ENCODE measurements at regions not wholly inside any gene's neighbourhood (a gene's known extent, or its start where the extent isn't known, plus 50 kb on each side); places are given as distances from the start of the nearest gene placed in this dataset.

DNA sequence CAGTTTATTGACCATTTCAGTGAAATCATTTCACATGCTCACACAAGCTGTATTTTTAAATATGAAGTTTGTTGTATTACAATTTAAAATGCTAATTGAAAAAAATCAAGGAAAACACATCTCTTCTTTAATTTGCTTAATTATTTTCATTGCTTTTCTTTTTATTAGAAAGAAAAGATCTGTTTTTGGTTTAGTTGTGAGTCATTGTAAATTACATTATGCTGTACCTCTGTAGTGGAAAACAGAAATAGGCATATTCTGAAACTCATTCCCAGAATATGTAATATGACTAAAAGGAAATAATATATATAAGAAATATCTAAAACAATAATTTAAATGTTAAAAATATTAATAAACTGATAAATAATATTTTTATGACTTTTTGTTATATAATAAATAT, 161.9 kb downstream of the HGF start:
- no peak for FAIRE-seq
- no peak overlapping the region for H3K27ac ChIP-seq

DNA sequence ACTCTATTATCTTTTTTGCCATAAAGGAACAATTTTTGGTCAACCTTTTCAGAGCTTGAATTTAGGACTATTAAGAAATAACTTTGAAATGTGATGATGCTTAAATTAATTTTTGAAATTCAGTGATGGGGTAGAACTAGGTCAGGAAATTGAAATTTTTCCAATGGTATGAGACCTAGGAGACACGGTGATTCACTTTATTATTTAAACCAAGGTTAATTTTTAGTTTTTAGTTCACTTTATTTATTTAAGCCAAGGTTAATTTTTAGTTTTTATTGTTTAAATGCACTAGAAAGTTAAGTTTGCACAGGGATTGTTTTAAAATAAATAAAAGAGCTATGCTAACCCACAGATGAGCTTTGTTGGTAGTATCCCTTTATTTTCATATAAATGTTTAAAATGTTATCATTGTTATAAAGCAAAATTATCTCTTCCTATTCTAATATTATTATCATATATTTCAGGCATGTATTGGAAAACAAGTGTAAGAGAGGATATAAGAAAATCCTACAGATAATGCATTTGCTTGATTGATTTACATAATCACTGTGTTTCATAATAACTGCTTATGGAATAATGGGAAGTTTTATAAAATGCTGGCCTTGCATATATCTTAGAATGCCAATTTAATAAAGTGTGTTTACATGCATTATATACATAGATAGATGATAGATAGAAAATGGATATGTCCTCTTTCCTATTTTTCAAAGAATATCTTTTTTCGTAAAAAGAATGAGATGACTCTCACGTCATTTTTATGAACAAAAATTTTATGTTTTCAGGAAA, 163.6 kb downstream of the HGF start:
- no peak overlapping the region for H3K4me3 ChIP-seq
- FAIRE-seq (no peak), ATAC-seq (no peak), DNase-seq (ENCODE audit: low read depth in 1 of 2, low spot score in 1 of 2) (no peak)
- peaks cover 39% of the 10 kb centered on the region for H3K4me1 ChIP-seq
- WGBS (ENCODE audit: missing lambda C conversion rate) = 63% methylated on average over 3 of the region's 3 CpGs
- H3K9me3 ChIP-seq = no peaks in the 10 kb centered on the region
- peak overlapping the region; percentile 40; the same call in 2 of the 3 replicates for H3K4me2 ChIP-seq
- H3K27ac ChIP-seq = no peak overlapping the region
- POLR2A ChIA-PET = no interaction called here
- TF ChIP-seq, protein P1, sequence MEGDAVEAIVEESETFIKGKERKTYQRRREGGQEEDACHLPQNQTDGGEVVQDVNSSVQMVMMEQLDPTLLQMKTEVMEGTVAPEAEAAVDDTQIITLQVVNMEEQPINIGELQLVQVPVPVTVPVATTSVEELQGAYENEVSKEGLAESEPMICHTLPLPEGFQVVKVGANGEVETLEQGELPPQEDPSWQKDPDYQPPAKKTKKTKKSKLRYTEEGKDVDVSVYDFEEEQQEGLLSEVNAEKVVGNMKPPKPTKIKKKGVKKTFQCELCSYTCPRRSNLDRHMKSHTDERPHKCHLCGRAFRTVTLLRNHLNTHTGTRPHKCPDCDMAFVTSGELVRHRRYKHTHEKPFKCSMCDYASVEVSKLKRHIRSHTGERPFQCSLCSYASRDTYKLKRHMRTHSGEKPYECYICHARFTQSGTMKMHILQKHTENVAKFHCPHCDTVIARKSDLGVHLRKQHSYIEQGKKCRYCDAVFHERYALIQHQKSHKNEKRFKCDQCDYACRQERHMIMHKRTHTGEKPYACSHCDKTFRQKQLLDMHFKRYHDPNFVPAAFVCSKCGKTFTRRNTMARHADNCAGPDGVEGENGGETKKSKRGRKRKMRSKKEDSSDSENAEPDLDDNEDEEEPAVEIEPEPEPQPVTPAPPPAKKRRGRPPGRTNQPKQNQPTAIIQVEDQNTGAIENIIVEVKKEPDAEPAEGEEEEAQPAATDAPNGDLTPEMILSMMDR (IDR thresholded peaks at IDR 0.05) = no peak
- TF ChIP-seq SREBF2 (IDR thresholded peaks at IDR 0.05) (no peak), MAFK (IDR thresholded peaks at IDR 0.05; ENCODE audit: partially characterized antibody) (peak; percentile 81), RAD21 (conservative IDR thresholded peaks at IDR 0.05 in 1 of 2, IDR thresholded peaks at IDR 0.05 in 1 of 2) (no peak)
- CTCF ChIA-PET = no interaction called here

More for the DNA sequence above, 161.9 kb downstream of the HGF start:
- H3K9me3 ChIP-seq = no peaks in the 10 kb centered on the region
- DNase-seq (ENCODE audit: low read depth in 1 of 2, low spot score in 1 of 2) = no peak
- H3K4me3 ChIP-seq = no peak overlapping the region
- ATAC-seq = no peak
- H3K4me2 ChIP-seq = no peak overlapping the region; the same call in 2 of the 3 replicates
- H3K4me1 ChIP-seq = peaks cover 39% of the 10 kb centered on the region
- TF ChIP-seq RNF2 (IDR thresholded peaks at IDR 0.05; ENCODE audit: borderline replicate concordance, low read depth) = no peak
- TF ChIP-seq JUNB (IDR thresholded peaks at IDR 0.05) = no peak
- TF ChIP-seq, protein P2, sequence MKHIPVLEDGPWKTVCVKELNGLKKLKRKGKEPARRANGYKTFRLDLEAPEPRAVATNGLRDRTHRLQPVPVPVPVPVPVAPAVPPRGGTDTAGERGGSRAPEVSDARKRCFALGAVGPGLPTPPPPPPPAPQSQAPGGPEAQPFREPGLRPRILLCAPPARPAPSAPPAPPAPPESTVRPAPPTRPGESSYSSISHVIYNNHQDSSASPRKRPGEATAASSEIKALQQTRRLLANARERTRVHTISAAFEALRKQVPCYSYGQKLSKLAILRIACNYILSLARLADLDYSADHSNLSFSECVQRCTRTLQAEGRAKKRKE (CRISPR knock-in tag; IDR thresholded peaks at IDR 0.05; ENCODE audit: low read depth) = no peak
- TF ChIP-seq HDAC2 (IDR thresholded peaks at IDR 0.05) = no peak
- no peak for TF ChIP-seq CHD2 (IDR thresholded peaks at IDR 0.05; ENCODE audit: low read length, partially characterized antibody)
- TF ChIP-seq, protein P3, sequence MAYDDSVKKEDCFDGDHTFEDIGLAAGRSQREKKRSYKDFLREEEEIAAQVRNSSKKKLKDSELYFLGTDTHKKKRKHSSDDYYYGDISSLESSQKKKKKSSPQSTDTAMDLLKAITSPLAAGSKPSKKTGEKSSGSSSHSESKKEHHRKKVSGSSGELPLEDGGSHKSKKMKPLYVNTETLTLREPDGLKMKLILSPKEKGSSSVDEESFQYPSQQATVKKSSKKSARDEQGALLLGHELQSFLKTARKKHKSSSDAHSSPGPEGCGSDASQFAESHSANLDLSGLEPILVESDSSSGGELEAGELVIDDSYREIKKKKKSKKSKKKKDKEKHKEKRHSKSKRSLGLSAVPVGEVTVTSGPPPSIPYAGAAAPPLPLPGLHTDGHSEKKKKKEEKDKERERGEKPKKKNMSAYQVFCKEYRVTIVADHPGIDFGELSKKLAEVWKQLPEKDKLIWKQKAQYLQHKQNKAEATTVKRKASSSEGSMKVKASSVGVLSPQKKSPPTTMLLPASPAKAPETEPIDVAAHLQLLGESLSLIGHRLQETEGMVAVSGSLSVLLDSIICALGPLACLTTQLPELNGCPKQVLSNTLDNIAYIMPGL (CRISPR knock-in tag; IDR thresholded peaks at IDR 0.05; ENCODE audit: borderline replicate concordance) = no peak
- no peak for TF ChIP-seq TFCP2L1 (CRISPR knock-in tag; IDR thresholded peaks at IDR 0.05)
- CTCF ChIA-PET = no interaction called here
- POLR2A ChIA-PET = no interaction called here

DNA sequence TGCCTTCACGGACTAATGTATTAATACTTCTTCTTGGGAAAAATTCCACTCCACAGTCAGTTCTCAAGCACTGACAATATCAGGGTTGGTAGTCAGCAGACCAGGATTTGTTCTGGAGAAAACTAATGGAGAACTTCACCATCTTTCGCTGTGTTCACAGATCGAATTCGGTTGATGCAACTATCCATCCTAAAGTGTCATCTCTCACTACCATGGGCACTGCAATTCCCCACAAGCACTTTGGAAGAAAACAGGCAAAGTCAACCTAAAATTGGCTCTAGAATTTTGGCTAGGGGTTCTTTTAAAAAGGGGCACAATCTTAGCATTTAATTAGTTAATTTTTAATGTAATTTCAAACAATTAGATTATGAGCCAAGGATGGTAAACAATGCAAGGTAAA, 164.4 kb downstream of the HGF start:
- TF ChIP-seq HOXB13 (CRISPR knock-in tag; IDR thresholded peaks at IDR 0.05; ENCODE audit: low read depth) (no peak), RFX5 (IDR thresholded peaks at IDR 0.05) (no peak), RARB (CRISPR knock-in tag; IDR thresholded peaks at IDR 0.05) (no peak), BHLHE40 (IDR thresholded peaks at IDR 0.05; ENCODE audit: low read depth, low read length) (no peak), CBX8 (IDR thresholded peaks at IDR 0.05) (no peak), MAZ (IDR thresholded peaks at IDR 0.05; ENCODE audit: borderline replicate concordance, low read depth, low read length) (no peak), KDM5A (IDR thresholded peaks at IDR 0.05) (no peak), HEYL (CRISPR knock-in tag; IDR thresholded peaks at IDR 0.05) (no peak)
- TF ChIP-seq, protein P4, sequence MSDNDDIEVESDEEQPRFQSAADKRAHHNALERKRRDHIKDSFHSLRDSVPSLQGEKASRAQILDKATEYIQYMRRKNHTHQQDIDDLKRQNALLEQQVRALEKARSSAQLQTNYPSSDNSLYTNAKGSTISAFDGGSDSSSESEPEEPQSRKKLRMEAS (IDR thresholded peaks at IDR 0.05) = no peak
- TF ChIP-seq, protein P5, sequence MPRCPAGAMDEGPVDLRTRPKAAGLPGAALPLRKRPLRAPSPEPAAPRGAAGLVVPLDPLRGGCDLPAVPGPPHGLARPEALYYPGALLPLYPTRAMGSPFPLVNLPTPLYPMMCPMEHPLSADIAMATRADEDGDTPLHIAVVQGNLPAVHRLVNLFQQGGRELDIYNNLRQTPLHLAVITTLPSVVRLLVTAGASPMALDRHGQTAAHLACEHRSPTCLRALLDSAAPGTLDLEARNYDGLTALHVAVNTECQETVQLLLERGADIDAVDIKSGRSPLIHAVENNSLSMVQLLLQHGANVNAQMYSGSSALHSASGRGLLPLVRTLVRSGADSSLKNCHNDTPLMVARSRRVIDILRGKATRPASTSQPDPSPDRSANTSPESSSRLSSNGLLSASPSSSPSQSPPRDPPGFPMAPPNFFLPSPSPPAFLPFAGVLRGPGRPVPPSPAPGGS (IDR thresholded peaks at IDR 0.05) = no peak
- Histone ChIP-seq H3K4me2 (peak overlapping the region; percentile 40; the same call in 2 of the 3 replicates), H3K4me1 (peaks cover 39% of the 10 kb centered on the region), H3K27ac (no peak overlapping the region), H3K4me3 (no peak overlapping the region), H3K9me3 (no peaks in the 10 kb centered on the region)
- no peak for ATAC-seq
- POLR2A ChIA-PET = no interaction called here
- no peak for FAIRE-seq
- CTCF ChIA-PET = no interaction called here
- DNase-seq (ENCODE audit: low read depth in 1 of 2, low spot score in 1 of 2) = no peak
- WGBS (ENCODE audit: missing lambda C conversion rate) = 95% methylated on average over 4 of the region's 4 CpGs
